NCI-H748 (cell line): ENCODE measurements at regions not wholly inside any gene's neighbourhood (a gene's known extent, or its start where the extent isn't known, plus 50 kb on each side); places are given as distances from the start of the nearest gene placed in this dataset.
"Not testable (repeated sequence)": the region's sequence is repeated elsewhere in the genome, so short reads cannot be mapped to it uniquely, and the experiment has no call there.

ENCODE experiments used
- DNase-seq: peaks from one replicate; lab custom pipeline; 2025; ENCODE audit not compliant: unreplicated experiment; lab: John Stamatoyannopoulos, UW

- DNase-seq: no peak
Measured at GRCh38 chr6:14470101-14470500, 352.5 kb downstream of the CD83 start.

- DNase-seq: no peak
Measured at GRCh38 chr6:14470671-14471070, 353.1 kb downstream of the CD83 start.

GRCh38 chr6:14472255-14472985 lies 354.8 kb downstream of the CD83 start:
- no peak for DNase-seq

GRCh38 chr6:14472986-14473337 lies 355.4 kb downstream of the CD83 start:
- no peak for DNase-seq

- DNase-seq: no peak
Measured at GRCh38 chr6:14474816-14475215, 357.2 kb downstream of the CD83 start.

GRCh38 chr6:14475306-14475705 lies 357.7 kb downstream of the CD83 start:
- no peak for DNase-seq

GRCh38 chr6:14476793-14477531 lies 359.4 kb downstream of the CD83 start:
- no peak for DNase-seq

GRCh38 chr6:14477559-14477958 lies 360.0 kb downstream of the CD83 start:
- no peak for DNase-seq

- DNase-seq: peak; percentile 71
Measured at GRCh38 chr6:14478381-14479225, 361.0 kb downstream of the CD83 start.

GRCh38 chr6:14481946-14482345 lies 364.4 kb downstream of the CD83 start:
- not testable (repeated sequence) for DNase-seq

- DNase-seq: no peak
Measured at GRCh38 chr6:14487625-14488024, 370.1 kb downstream of the CD83 start.

- DNase-seq: peak; percentile 51
Measured at GRCh38 chr6:14488180-14488579, 370.6 kb downstream of the CD83 start.

GRCh38 chr6:14489445-14489844 lies 371.9 kb downstream of the CD83 start:
- DNase-seq: no peak

GRCh38 chr6:14498748-14499147 lies 381.2 kb downstream of the CD83 start:
- no peak for DNase-seq

GRCh38 chr6:14499309-14499708 lies 381.7 kb downstream of the CD83 start:
- no peak for DNase-seq

GRCh38 chr6:14499841-14500240 lies 382.3 kb downstream of the CD83 start:
- DNase-seq: no peak

GRCh38 chr6:14500809-14501208 lies 383.2 kb downstream of the CD83 start:
- DNase-seq: no peak

GRCh38 chr6:14501240-14501639 lies 383.7 kb downstream of the CD83 start:
- DNase-seq: peak; percentile 84

- DNase-seq: no peak
Measured at GRCh38 chr6:14501914-14502313, 384.3 kb downstream of the CD83 start.

- no peak for DNase-seq
Measured at GRCh38 chr6:14502551-14502950, 385.0 kb downstream of the CD83 start.

- DNase-seq: no peak
Measured at GRCh38 chr6:14505401-14505800, 387.8 kb downstream of the CD83 start.
